ENCODE measurements at regions not wholly inside any gene's neighbourhood (a gene's known extent, or its start where the extent isn't known, plus 50 kb on each side); places are given as distances from the start of the nearest gene placed in this dataset.
"Not testable (repeated sequence)": the region's sequence is repeated elsewhere in the genome, so short reads cannot be mapped to it uniquely, and the experiment has no call there.

- Histone ChIP-seq H3K27me3 (ENCODE audit: low read depth) (peaks cover 26% of the 10 kb centered on the region), H3K27ac (replicated peaks) (no peak overlapping the region), H3K4me1 (peaks cover 14% of the 10 kb centered on the region), H3K4me3 (no peak overlapping the region), H3K9me3 (replicated peaks) (no peaks in the 10 kb centered on the region), H3K36me3 (no peaks in the 10 kb centered on the region)
- DNase-seq = no peak
- intact Hi-C loops (cut with micrococcal nuclease) = no loop called here
- no peak for TF ChIP-seq CTCF (IDR thresholded peaks at IDR 0.05; ENCODE audit: borderline replicate concordance)
These were observed 55.7 kb upstream of the RASD2 start for GRCh38 chr22:35484651-35485556.

- no peak for DNase-seq
- Histone ChIP-seq H3K36me3 (no peaks in the 10 kb centered on the region), H3K9me3 (replicated peaks) (no peaks in the 10 kb centered on the region), H3K27me3 (ENCODE audit: low read depth) (peaks cover 16% of the 10 kb centered on the region), H3K4me1 (peaks cover 2% of the 10 kb centered on the region), H3K4me3 (no peak overlapping the region), H3K27ac (replicated peaks) (no peak overlapping the region)
- no peak for TF ChIP-seq CTCF (IDR thresholded peaks at IDR 0.05; ENCODE audit: borderline replicate concordance)
- intact Hi-C loops (cut with micrococcal nuclease) = no loop called here
These were observed 54.5 kb upstream of the RASD2 start for GRCh38 chr22:35486116-35486631.

- DNase-seq; H3K9me3 ChIP-seq (replicated peaks); intact Hi-C loops (cut with micrococcal nuclease); H3K27ac ChIP-seq (replicated peaks); H3K36me3 ChIP-seq; H3K4me1 ChIP-seq; H3K4me3 ChIP-seq: not testable (repeated sequence)
- H3K27me3 ChIP-seq (ENCODE audit: low read depth) = peaks cover 17% of the 10 kb centered on the region
These were observed 53.0 kb upstream of the RASD2 start for GRCh38 chr22:35487623-35488022.

- Histone ChIP-seq H3K27ac (replicated peaks) (no peak overlapping the region), H3K9me3 (replicated peaks) (no peaks in the 10 kb centered on the region), H3K27me3 (ENCODE audit: low read depth) (peaks cover 26% of the 10 kb centered on the region), H3K4me3 (no peak overlapping the region), H3K4me1 (no peaks in the 10 kb centered on the region), H3K36me3 (no peaks in the 10 kb centered on the region)
- no peak for DNase-seq
- intact Hi-C loops (cut with micrococcal nuclease) = no loop called here
- TF ChIP-seq CTCF (IDR thresholded peaks at IDR 0.05; ENCODE audit: borderline replicate concordance) = no peak
These were observed 52.1 kb upstream of the RASD2 start for GRCh38 chr22:35488513-35488912.

- DNase-seq = no peak
- no peaks in the 10 kb centered on the region for H3K36me3 ChIP-seq
- H3K9me3 ChIP-seq (replicated peaks) = no peaks in the 10 kb centered on the region
- no peaks in the 10 kb centered on the region for H3K4me1 ChIP-seq
- peaks cover 33% of the 10 kb centered on the region for H3K27me3 ChIP-seq (ENCODE audit: low read depth)
- no peak overlapping the region for H3K27ac ChIP-seq (replicated peaks)
- no peak overlapping the region for H3K4me3 ChIP-seq
- no peak for TF ChIP-seq CTCF (IDR thresholded peaks at IDR 0.05; ENCODE audit: borderline replicate concordance)
- intact Hi-C loops (cut with micrococcal nuclease) = no loop called here
These were observed 51.4 kb upstream of the RASD2 start for GRCh38 chr22:35489239-35489638.

Data from left ventricle myocardium inferior (tissue), 1 donor.